Fibroblast of lung (primary cell): ENCODE measurements at regions not wholly inside any gene's neighbourhood (a gene's known extent, or its start where the extent isn't known, plus 50 kb on each side); places are given as distances from the start of the nearest gene placed in this dataset.

Experiments
- DNase-seq, 2 donors: peaks; one replicate each; pipeline versions ENCODE4 v3.0.0 to v3.0.0-alpha.2; 2010; ENCODE audit warnings: low read depth in 2 of 2
- H2AFZ ChIP-seq: 2 replicates; pipeline ENCODE4 v1.5.1; 2012; ENCODE audit warnings: low read length, control low read depth, inconsistent platforms
- H3K27ac ChIP-seq: 2 replicates; pipeline ENCODE4 v1.5.1; 2011; ENCODE audit warnings: low read length, control low read depth; ENCODE audit not compliant: insufficient read depth
- H3K27me3 ChIP-seq: 2 replicates; pipeline ENCODE4 v1.5.1; 2011; ENCODE audit warnings: mild to moderate bottlenecking, low read length; ENCODE audit not compliant: control insufficient read depth, insufficient read depth
- H3K36me3 ChIP-seq: 2 replicates; pipeline ENCODE4 v1.5.1; 2011; ENCODE audit warnings: low read length; ENCODE audit not compliant: control insufficient read depth, insufficient read depth
- H3K4me1 ChIP-seq: 2 replicates; pipeline ENCODE4 v1.5.1; 2011; ENCODE audit warnings: low read length; ENCODE audit not compliant: control insufficient read depth, insufficient read depth; ENCODE audit errors: extremely low read depth
- H3K4me2 ChIP-seq: 2 replicates; pipeline ENCODE4 v1.5.1; 2011; ENCODE audit warnings: low read length, control low read depth; ENCODE audit not compliant: insufficient read depth; ENCODE audit errors: extremely low read depth
- H3K4me3 ChIP-seq, 4 experiments: fragments of 200-600 bp in 1 of 4; sonication (generic) in 1 of 4; replicated peaks in 1 of 4; 2 replicates each; pipeline ENCODE4 v1.5.1; 2011 to 2016; ENCODE audit warnings: low read length in 4 of 4, low read depth in 3 of 4, mild to moderate bottlenecking in 3 of 4, control low read depth in 2 of 4, inconsistent platforms in 1 of 4, mixed read lengths in 1 of 4; ENCODE audit not compliant: insufficient read depth in 1 of 4; ENCODE audit errors: control extremely low read depth in 1 of 4
- H3K79me2 ChIP-seq: 2 replicates; pipeline ENCODE4 v1.5.1; 2012; ENCODE audit warnings: mild to moderate bottlenecking, low read length, inconsistent platforms; ENCODE audit not compliant: control insufficient read depth, insufficient read depth
- H3K9ac ChIP-seq: 2 replicates; pipeline ENCODE4 v1.5.1; 2011; ENCODE audit warnings: mild to moderate bottlenecking, low read length, control low read depth; ENCODE audit not compliant: insufficient read depth
- H3K9me3 ChIP-seq: 2 replicates; pipeline ENCODE4 v1.5.1; 2012; ENCODE audit warnings: low read depth, low read length; ENCODE audit not compliant: control insufficient read depth, insufficient read depth
- H4K20me1 ChIP-seq: 2 replicates; pipeline ENCODE4 v1.5.1; 2011; ENCODE audit warnings: low read length; ENCODE audit not compliant: control insufficient read depth, insufficient read depth; ENCODE audit errors: extremely low read depth
- CTCF ChIP-seq, 2 donors: IDR thresholded peaks in 1 of 2; conservative IDR thresholded peaks in 1 of 2; 1 replicate in 1 of 2; 2 replicates in 1 of 2; pipeline ENCODE4 v1.5.1; 2011 to 2012; ENCODE audit warnings: low read length in 2 of 2, control low read depth in 1 of 2, inconsistent platforms in 1 of 2, low read depth in 1 of 2, mild to moderate bottlenecking in 1 of 2
- EZH2 ChIP-seq: IDR thresholded peaks from 2 replicates; pipeline ENCODE4 v1.5.1; 2012; ENCODE audit warnings: low read length, control low read depth, mild to moderate bottlenecking; ENCODE audit errors: missing control alignments

- no peaks in the 10 kb centered on the region for H3K36me3 ChIP-seq
- no peak overlapping the region for H3K4me3 ChIP-seq
- no peak overlapping the region for H3K9ac ChIP-seq
- no peaks in the 10 kb centered on the region for H3K4me1 ChIP-seq
- H3K27me3 ChIP-seq = no peaks in the 10 kb centered on the region
- H4K20me1 ChIP-seq = no peaks in the 10 kb centered on the region
- no peak overlapping the region for H3K4me2 ChIP-seq
- H3K27ac ChIP-seq = no peak overlapping the region
- TF ChIP-seq CTCF (conservative IDR thresholded peaks at IDR 0.05 in 1 of 2, IDR thresholded peaks at IDR 0.05 in 1 of 2; ENCODE audit: low read depth in 1 of 2, low read length in 2 of 2) (no peak), EZH2 (no peak)
- H3K9me3 ChIP-seq = no peaks in the 10 kb centered on the region
- no peaks in the 10 kb centered on the region for H3K79me2 ChIP-seq
- no peak overlapping the region for H2AFZ ChIP-seq
- no peak for DNase-seq
Measured at GRCh38 chr22:49510718-49511117, 317.0 kb downstream of the BRD1 start.

- Histone ChIP-seq H3K36me3 (no peaks in the 10 kb centered on the region), H3K79me2 (no peaks in the 10 kb centered on the region), H2AFZ (no peak overlapping the region), H4K20me1 (no peaks in the 10 kb centered on the region), H3K4me2 (no peak overlapping the region), H3K27me3 (no peaks in the 10 kb centered on the region), H3K9ac (no peak overlapping the region), H3K27ac (no peak overlapping the region), H3K9me3 (no peaks in the 10 kb centered on the region), H3K4me1 (no peaks in the 10 kb centered on the region), H3K4me3 (no peak overlapping the region)
- TF ChIP-seq CTCF (conservative IDR thresholded peaks at IDR 0.05 in 1 of 2, IDR thresholded peaks at IDR 0.05 in 1 of 2; ENCODE audit: low read depth in 1 of 2, low read length in 2 of 2) (no peak), EZH2 (no peak)
- no peak for DNase-seq
Measured at GRCh38 chr22:49509016-49509415, 318.7 kb downstream of the BRD1 start.

- Histone ChIP-seq H3K9me3 (no peaks in the 10 kb centered on the region), H3K4me3 (no peak overlapping the region), H3K4me2 (no peak overlapping the region), H4K20me1 (no peaks in the 10 kb centered on the region), H3K9ac (no peak overlapping the region), H3K4me1 (no peaks in the 10 kb centered on the region), H2AFZ (no peak overlapping the region), H3K36me3 (no peaks in the 10 kb centered on the region), H3K27me3 (no peaks in the 10 kb centered on the region), H3K79me2 (no peaks in the 10 kb centered on the region), H3K27ac (no peak overlapping the region)
- no peak for TF ChIP-seq EZH2
- no peak for TF ChIP-seq CTCF (conservative IDR thresholded peaks at IDR 0.05 in 1 of 2, IDR thresholded peaks at IDR 0.05 in 1 of 2; ENCODE audit: low read depth in 1 of 2, low read length in 2 of 2)
- no peak for DNase-seq
Measured at GRCh38 chr22:49508561-49508960, 319.1 kb downstream of the BRD1 start.
